ENCODE measurements at regions not wholly inside any gene's neighbourhood (a gene's known extent, or its start where the extent isn't known, plus 50 kb on each side); places are given as distances from the start of the nearest gene placed in this dataset.

- TF ChIP-seq CTCF (IDR thresholded peaks at IDR 0.05) (no peak), ZFX (IDR thresholded peaks at IDR 0.05; ENCODE audit: borderline replicate concordance) (no peak)
Measured at GRCh38 chr5:167167191-167167795, 1124.2 kb upstream of the WWC1 start.
